Lung (tissue), 11 donors: ENCODE measurements at regions not wholly inside any gene's neighbourhood (a gene's known extent, or its start where the extent isn't known, plus 50 kb on each side); places are given as distances from the start of the nearest gene placed in this dataset.

Source experiments
- ATAC-seq: fragments of 200-7000 bp; cut with Tn5 transposase; one replicate; pipeline ENCODE4 v1.9.1; 2020; ENCODE audit warnings: moderate number of reproducible peaks; ENCODE audit not compliant: insufficient read depth, low FRiP score
- DNase-seq, 3 donors: peaks; one replicate each; pipeline ENCODE4 v3.0.0-alpha.2; 2013 to 2017
- H3K27ac ChIP-seq, 2 donors: one replicate each; pipeline ENCODE4 v1.5.1; 2013; ENCODE audit warnings: mild to moderate bottlenecking in 2 of 2, moderate library complexity in 2 of 2, control low read depth in 1 of 2, inconsistent platforms in 1 of 2, low read depth in 1 of 2, low read length in 1 of 2
- H3K27me3 ChIP-seq, 3 donors: one replicate each; pipeline ENCODE4 v1.5.1; 2013; ENCODE audit warnings: low read length in 2 of 3; ENCODE audit not compliant: control insufficient read depth in 3 of 3, insufficient read depth in 3 of 3
- H3K36me3 ChIP-seq, 4 donors: one replicate each; pipeline ENCODE4 v1.5.1; 2013; ENCODE audit warnings: low read length in 4 of 4, mild to moderate bottlenecking in 1 of 4, moderate library complexity in 1 of 4; ENCODE audit not compliant: control insufficient read depth in 4 of 4, insufficient read depth in 4 of 4
- H3K4me1 ChIP-seq, 5 donors: one replicate each; pipeline ENCODE4 v1.5.1; 2013; ENCODE audit warnings: low read length in 5 of 5, mild to moderate bottlenecking in 2 of 5, moderate library complexity in 1 of 5; ENCODE audit not compliant: control insufficient read depth in 5 of 5, insufficient read depth in 5 of 5
- H3K4me3 ChIP-seq: one replicate; pipeline ENCODE4 v1.5.1; 2013; ENCODE audit warnings: mild to moderate bottlenecking, control low read depth, moderate library complexity
- H3K9ac ChIP-seq, 2 donors: one replicate each; pipeline ENCODE4 v1.5.1; 2013; ENCODE audit warnings: low read length in 2 of 2, control low read depth in 1 of 2; ENCODE audit not compliant: insufficient read depth in 1 of 2
- H3K9me3 ChIP-seq, 4 donors: one replicate each; pipeline ENCODE4 v1.5.1; 2013; ENCODE audit warnings: low read length in 3 of 4, mild to moderate bottlenecking in 1 of 4, moderate library complexity in 1 of 4; ENCODE audit not compliant: control insufficient read depth in 4 of 4, insufficient read depth in 3 of 4
- WGBS, 2 donors: extraction: QIAGEN DNeasy Blood & Tissue Kit; methylation state at CpG; one replicate each; pipeline ENCODE4 v1.1.7; 2013; 5-methylcytosine and 5-hydroxymethylcytosine counted together
- TF ChIP-seq, protein P1 (sequence below): IDR thresholded peaks from 2 replicates; pipeline ENCODE4 v1.5.1; 2012; ENCODE audit warnings: mild to moderate bottlenecking; ENCODE audit errors: control extremely low read depth, extremely low read depth
- donor health status: control.
- donor health status: control.
- donor health status: Bipolar disorder and iron deficiency.
- donor health status: healthy.
- donor health status: DM: yes; HTN: yes; CAD: no.

GRCh38 chr16:86048882-86049585 lies 150.1 kb downstream of the IRF8 start:
- peaks cover 0 to 7% (median 0%) of the 10 kb centered on the region in 3 donors for H3K27me3 ChIP-seq
- H3K36me3 ChIP-seq, result no peaks in the 10 kb centered on the region
- no peaks in the 10 kb centered on the region for H3K9me3 ChIP-seq
- no peak overlapping the region for H3K4me3 ChIP-seq
- ATAC-seq (no peak), DNase-seq (peak in 1 of 3 donors; percentile 10)
- TF ChIP-seq, protein P1, sequence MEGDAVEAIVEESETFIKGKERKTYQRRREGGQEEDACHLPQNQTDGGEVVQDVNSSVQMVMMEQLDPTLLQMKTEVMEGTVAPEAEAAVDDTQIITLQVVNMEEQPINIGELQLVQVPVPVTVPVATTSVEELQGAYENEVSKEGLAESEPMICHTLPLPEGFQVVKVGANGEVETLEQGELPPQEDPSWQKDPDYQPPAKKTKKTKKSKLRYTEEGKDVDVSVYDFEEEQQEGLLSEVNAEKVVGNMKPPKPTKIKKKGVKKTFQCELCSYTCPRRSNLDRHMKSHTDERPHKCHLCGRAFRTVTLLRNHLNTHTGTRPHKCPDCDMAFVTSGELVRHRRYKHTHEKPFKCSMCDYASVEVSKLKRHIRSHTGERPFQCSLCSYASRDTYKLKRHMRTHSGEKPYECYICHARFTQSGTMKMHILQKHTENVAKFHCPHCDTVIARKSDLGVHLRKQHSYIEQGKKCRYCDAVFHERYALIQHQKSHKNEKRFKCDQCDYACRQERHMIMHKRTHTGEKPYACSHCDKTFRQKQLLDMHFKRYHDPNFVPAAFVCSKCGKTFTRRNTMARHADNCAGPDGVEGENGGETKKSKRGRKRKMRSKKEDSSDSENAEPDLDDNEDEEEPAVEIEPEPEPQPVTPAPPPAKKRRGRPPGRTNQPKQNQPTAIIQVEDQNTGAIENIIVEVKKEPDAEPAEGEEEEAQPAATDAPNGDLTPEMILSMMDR, result no peak
- H3K4me1 ChIP-seq, result peaks cover 0 to 16% (median 7%) of the 10 kb centered on the region in 5 donors
- H3K27ac ChIP-seq, result no peak overlapping the region
- no peak overlapping the region for H3K9ac ChIP-seq
- WGBS, 2 donors, result 81 to 82% methylated on average over 11 of the region's 11 CpGs

DNA sequence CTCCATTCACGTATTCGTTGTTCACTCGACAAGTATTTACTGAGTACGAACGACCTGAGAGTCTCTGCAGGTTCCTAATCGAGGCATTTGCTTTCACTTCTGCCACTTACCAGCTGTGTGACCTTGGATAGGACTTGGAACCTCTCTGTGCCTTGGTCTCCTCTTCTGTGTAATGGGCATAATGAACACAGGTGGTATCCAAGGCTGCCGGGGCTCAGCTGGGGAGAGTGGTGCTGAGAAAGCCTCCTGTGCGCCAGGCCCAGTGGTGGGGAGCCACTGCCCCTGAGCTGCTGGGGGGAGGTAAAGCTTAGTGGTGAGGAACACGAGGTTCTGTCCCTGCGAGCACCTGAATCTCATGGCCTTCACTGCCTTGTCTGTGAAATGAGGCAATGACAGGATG lies 150.7 kb downstream of the IRF8 start:
- H3K9ac ChIP-seq, result no peak overlapping the region
- no peak for ATAC-seq
- H3K4me3 ChIP-seq, result no peak overlapping the region
- H3K36me3 ChIP-seq, result no peaks in the 10 kb centered on the region
- H3K27me3 ChIP-seq, result peaks cover 0 to 7% (median 0%) of the 10 kb centered on the region in 3 donors
- no peak overlapping the region for H3K27ac ChIP-seq
- DNase-seq, result no peak
- 84 to 86% methylated on average over 10 of the region's 10 CpGs for WGBS, 2 donors
- TF ChIP-seq, protein P1, result no peak
- no peaks in the 10 kb centered on the region for H3K9me3 ChIP-seq
- H3K4me1 ChIP-seq, result peaks cover 0 to 16% (median 7%) of the 10 kb centered on the region in 5 donors

DNA sequence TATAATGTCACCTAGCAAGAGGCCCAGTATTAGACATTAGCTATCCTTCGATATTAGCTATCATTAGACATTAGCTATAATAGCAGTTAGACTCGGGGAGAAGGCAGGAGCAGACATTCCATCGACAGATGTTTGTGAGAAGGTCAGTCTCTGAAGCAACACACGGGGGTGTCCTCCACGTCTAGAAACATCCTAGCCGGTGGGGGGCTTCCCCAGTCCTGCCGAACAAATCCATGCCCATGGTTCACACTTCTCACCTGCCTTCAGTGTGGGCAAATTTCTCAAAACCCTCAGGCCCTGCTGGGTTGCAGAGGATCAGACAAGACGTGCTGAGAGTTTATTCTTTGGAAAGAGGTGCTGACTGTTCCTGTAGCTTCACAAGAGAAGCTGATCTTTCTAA lies 151.1 kb downstream of the IRF8 start:
- TF ChIP-seq, protein P1, result no peak

More for the DNA sequence above, 151.1 kb downstream of the IRF8 start:
- Histone ChIP-seq H3K4me3 (no peak overlapping the region), H3K27ac (no peak overlapping the region), H3K4me1 (peaks cover 0 to 16% (median 7%) of the 10 kb centered on the region in 5 donors), H3K9ac (no peak overlapping the region), H3K36me3 (no peaks in the 10 kb centered on the region), H3K9me3 (no peaks in the 10 kb centered on the region), H3K27me3 (peaks cover 0 to 7% (median 0%) of the 10 kb centered on the region in 3 donors)
- DNase-seq (peak in 1 of 3 donors; percentile 8), ATAC-seq (no peak)
- 83 to 91% methylated on average over 8 of the region's 8 CpGs for WGBS, 2 donors
